ENCODE measurements at regions not wholly inside any gene's neighbourhood (a gene's known extent, or its start where the extent isn't known, plus 50 kb on each side); places are given as distances from the start of the nearest gene placed in this dataset.

GRCh38 chr10:89837165-89838043 is 136.0 kb downstream of the KIF20B start:
- TF ChIP-seq CTCF (IDR thresholded peaks at IDR 0.05) (no peak), POLR2A (IDR thresholded peaks at IDR 0.05) (no peak)

All from sigmoid colon (tissue), 3 donors.